ENCODE measurements at regions not wholly inside any gene's neighbourhood (a gene's known extent, or its start where the extent isn't known, plus 50 kb on each side); places are given as distances from the start of the nearest gene placed in this dataset.

DNA sequence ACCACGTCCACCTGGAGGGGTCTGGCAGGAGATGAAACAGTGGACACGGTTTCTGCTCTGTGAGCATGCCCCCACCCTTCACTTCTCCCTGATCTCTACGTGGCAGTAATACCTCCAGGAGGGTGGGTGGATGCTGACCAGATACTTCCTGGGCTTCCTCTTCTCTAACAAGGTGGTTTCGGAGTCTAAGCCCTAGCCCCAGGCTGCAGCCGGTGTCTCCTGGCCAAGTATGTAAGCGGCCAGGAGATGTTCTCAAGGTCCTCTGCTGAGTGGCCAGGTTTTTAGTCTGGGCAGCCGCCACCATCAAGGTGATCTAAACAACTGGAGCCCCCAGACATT is 101.8 kb upstream of the ASB18 start:
- CTCF ChIA-PET: no interaction called here
- Histone ChIP-seq H3K4me2 (ENCODE audit: control insufficient read depth, insufficient read depth) (no peak overlapping the region), H3K36me3 (ENCODE audit: control insufficient read depth in 2 of 2, insufficient read depth in 2 of 2, low read length in 1 of 2) (no peaks in the 10 kb centered on the region), H3K9me3 (replicated peaks; ENCODE audit: control insufficient read depth, insufficient read depth, low read length) (no peaks in the 10 kb centered on the region), H3K9ac (ENCODE audit: control insufficient read depth, insufficient read depth, low read length) (no peak overlapping the region), H3K27ac (ENCODE audit: control insufficient read depth, insufficient read depth) (no peak overlapping the region), H3K4me1 (ENCODE audit: control insufficient read depth, insufficient read depth, low read length) (peaks cover 5% of the 10 kb centered on the region), H3K27me3 (replicated peaks in 1 of 2; ENCODE audit: control insufficient read depth in 2 of 2, insufficient read depth in 2 of 2, low read length in 1 of 2) (peaks cover 2 to 3% of the 10 kb centered on the region in 2 experiments; a peak in 2 of 4 replicates), H3K79me2 (ENCODE audit: control insufficient read depth, insufficient read depth, low read length) (no peaks in the 10 kb centered on the region), H2AFZ (ENCODE audit: control insufficient read depth, low read depth, low read length) (no peak overlapping the region), H4K20me1 (ENCODE audit: control insufficient read depth, insufficient read depth) (no peaks in the 10 kb centered on the region), H3K4me3 (no peak overlapping the region)
- SMC1A ChIA-PET (ENCODE audit: uncharacterized antibody, unreplicated experiment): no interaction called here
- no peak for FAIRE-seq
- 2% methylated on average over 7 of the region's 7 CpGs for WGBS (ENCODE audit: insufficient coverage, insufficient replicate concordance, low lambda C conversion rate, missing lambda C conversion rate)
- DNase-seq (ENCODE audit: low read depth, low spot score): no peak
- POLR2A ChIA-PET: no interaction called here
- in situ Hi-C loops (cut with MboI) (no loop called here), intact Hi-C loops (cut with micrococcal nuclease; ENCODE audit: unreplicated experiment) (no loop called here)
- RAD21 ChIA-PET (ENCODE audit: unreplicated experiment): no interaction called here
- ATAC-seq: 0 out of 3 replicates have a peak, but pooled peaks have one; percentile 21
- BruUV-seq (replicated peaks): no TSS peak
- TF ChIP-seq RFX5 (IDR thresholded peaks at IDR 0.05; ENCODE audit: low read depth, low read length): no peak
- no peak for TF ChIP-seq RELA (IDR thresholded peaks at IDR 0.05; ENCODE audit: borderline replicate concordance, partially characterized antibody)
- no peak for TF ChIP-seq RB1 (IDR thresholded peaks at IDR 0.05; ENCODE audit: borderline replicate concordance)
- no peak for TF ChIP-seq TCF12 (IDR thresholded peaks at IDR 0.05; ENCODE audit: low read depth, low read length)
- no peak for TF ChIP-seq PML (IDR thresholded peaks at IDR 0.05; ENCODE audit: low read length)
- TF ChIP-seq STAT3 (IDR thresholded peaks at IDR 0.05; ENCODE audit: low read depth, low read length): no peak
- TF ChIP-seq ZBED1 (IDR thresholded peaks at IDR 0.05; ENCODE audit: borderline replicate concordance): no peak
- no peak for TF ChIP-seq YBX1 (IDR thresholded peaks at IDR 0.05)
- TF ChIP-seq MXI1 (IDR thresholded peaks at IDR 0.05; ENCODE audit: low read depth, low read length): no peak
- TF ChIP-seq, protein P1, sequence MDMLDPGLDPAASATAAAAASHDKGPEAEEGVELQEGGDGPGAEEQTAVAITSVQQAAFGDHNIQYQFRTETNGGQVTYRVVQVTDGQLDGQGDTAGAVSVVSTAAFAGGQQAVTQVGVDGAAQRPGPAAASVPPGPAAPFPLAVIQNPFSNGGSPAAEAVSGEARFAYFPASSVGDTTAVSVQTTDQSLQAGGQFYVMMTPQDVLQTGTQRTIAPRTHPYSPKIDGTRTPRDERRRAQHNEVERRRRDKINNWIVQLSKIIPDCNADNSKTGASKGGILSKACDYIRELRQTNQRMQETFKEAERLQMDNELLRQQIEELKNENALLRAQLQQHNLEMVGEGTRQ (IDR thresholded peaks at IDR 0.05; ENCODE audit: borderline replicate concordance, low read depth, low read length): no peak

DNA sequence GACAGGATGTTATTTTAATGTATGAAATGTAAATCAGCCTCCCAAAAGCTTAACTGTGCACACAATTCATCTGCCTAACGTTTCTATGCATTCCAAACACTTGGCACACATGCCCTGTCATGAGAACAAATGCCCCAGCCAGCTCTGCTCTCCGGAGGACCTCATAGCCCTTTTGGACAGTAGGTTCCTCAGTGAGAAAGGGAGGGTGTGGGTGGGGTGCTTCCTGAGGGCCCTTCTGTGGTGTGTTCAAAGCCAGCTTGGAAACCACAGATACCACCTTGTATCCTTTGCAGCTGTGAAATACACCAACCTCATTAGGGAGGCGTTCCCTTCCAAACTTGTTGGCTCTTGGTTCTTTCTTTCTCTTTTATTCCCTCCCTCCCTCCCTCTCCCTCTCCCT is 102.2 kb upstream of the ASB18 start:
- Histone ChIP-seq H3K36me3 (ENCODE audit: control insufficient read depth in 2 of 2, insufficient read depth in 2 of 2, low read length in 1 of 2) (no peaks in the 10 kb centered on the region), H3K4me1 (ENCODE audit: control insufficient read depth, insufficient read depth, low read length) (peaks cover 5% of the 10 kb centered on the region), H4K20me1 (ENCODE audit: control insufficient read depth, insufficient read depth) (no peaks in the 10 kb centered on the region), H2AFZ (ENCODE audit: control insufficient read depth, low read depth, low read length) (no peak overlapping the region), H3K9ac (ENCODE audit: control insufficient read depth, insufficient read depth, low read length) (no peak overlapping the region), H3K27me3 (replicated peaks in 1 of 2; ENCODE audit: control insufficient read depth in 2 of 2, insufficient read depth in 2 of 2, low read length in 1 of 2) (peaks cover 2 to 3% of the 10 kb centered on the region in 2 experiments; a peak in 2 of 4 replicates), H3K27ac (ENCODE audit: control insufficient read depth, insufficient read depth) (no peak overlapping the region), H3K4me3 (no peak overlapping the region), H3K79me2 (ENCODE audit: control insufficient read depth, insufficient read depth, low read length) (no peaks in the 10 kb centered on the region), H3K4me2 (ENCODE audit: control insufficient read depth, insufficient read depth) (no peak overlapping the region), H3K9me3 (replicated peaks; ENCODE audit: control insufficient read depth, insufficient read depth, low read length) (no peaks in the 10 kb centered on the region)
- POLR2A ChIA-PET: no interaction called here
- BruUV-seq (replicated peaks): no TSS peak
- SMC1A ChIA-PET (ENCODE audit: uncharacterized antibody, unreplicated experiment): no interaction called here
- peak; percentile 63 for ATAC-seq
- RAD21 ChIA-PET (ENCODE audit: unreplicated experiment): no interaction called here
- WGBS (ENCODE audit: insufficient coverage, insufficient replicate concordance, low lambda C conversion rate, missing lambda C conversion rate): 9% methylated on average over 3 of the region's 3 CpGs
- in situ Hi-C loops (cut with MboI): no loop called here
- FAIRE-seq: peak; percentile 65
- CTCF ChIA-PET: no interaction called here
- intact Hi-C loops (cut with micrococcal nuclease; ENCODE audit: unreplicated experiment): no loop called here
- DNase-seq (ENCODE audit: low read depth, low spot score): peak; percentile 26
- no peak for TF ChIP-seq RB1 (IDR thresholded peaks at IDR 0.05; ENCODE audit: borderline replicate concordance)
- no peak for TF ChIP-seq MEF2A (IDR thresholded peaks at IDR 0.05; ENCODE audit: insufficient read depth, low read depth, low read length)
- TF ChIP-seq RUNX3 (IDR thresholded peaks at IDR 0.05; ENCODE audit: low read length): peak; percentile 71
